C4-2B (cell line): ENCODE measurements at regions not wholly inside any gene's neighbourhood (a gene's known extent, or its start where the extent isn't known, plus 50 kb on each side); places are given as distances from the start of the nearest gene placed in this dataset.

Experiments
- CTCF ChIP-seq: fragments of 450-650 bp; conservative IDR thresholded peaks from 2 replicates; pipeline ENCODE4 v1.5.1; 2017; ENCODE audit warnings: mild to moderate bottlenecking
- ZFX ChIP-seq: fragments of 450-650 bp; IDR thresholded peaks from 2 replicates; pipeline ENCODE4 v1.6.1; 2017

GRCh38 chr18:75502286-75502685 lies 74.8 kb upstream of the SMIM21 start:
- TF ChIP-seq CTCF: no peak
- TF ChIP-seq ZFX: no peak
